K562 (cell line): ENCODE measurements at regions not wholly inside any gene's neighbourhood (a gene's known extent, or its start where the extent isn't known, plus 50 kb on each side); places are given as distances from the start of the nearest gene placed in this dataset.

Experiments used
- ATAC-seq: fragments of 200-7000 bp; cut with Tn5 transposase; 3 replicates; pipeline ENCODE4 v1.9.1; 2020; ENCODE audit warnings: moderate library complexity
- BruUV-seq: library from RNA; stranded (reverse); fragments of 400-500 nt; replicated peaks from 2 replicates; lab custom pipeline; 2021; lab: Mats Ljungman, UMichigan
- CTCF ChIA-PET: fragments of 300-600 bp; formaldehyde crosslinking; extraction: SDS; loops from one replicate; lab custom pipeline; 2021; ENCODE audit warnings: low intra/inter-chr PET ratio; lab: Yijun Ruan, JAX
- POLR2A ChIA-PET: fragments of 300-600, 350-650 bp; sonication (Branson Sonifier 250); formaldehyde crosslinking; extraction: SDS; loops from one replicate; lab custom pipeline; 2021; ENCODE audit warnings: antibody characterized with exemption, inconsistent platforms; lab: Yijun Ruan, JAX
- DNase-seq, 4 experiments: peaks; one replicate each; pipeline versions ENCODE4 v3.0.0 to v3.0.0-alpha.2; 2011 to 2018; ENCODE audit warnings: low spot score in 3 of 4, mixed read lengths in 3 of 4; ENCODE audit errors: extremely low read depth in 1 of 4
- FAIRE-seq: peaks from 2 replicates; lab custom pipeline; 2011; peaks lifted over from hg19 to GRCh38; lab: Jason Lieb, UNC
- H2AFZ ChIP-seq: 2 replicates; pipeline ENCODE4 v1.6.0; 2011; ENCODE audit warnings: low read depth, low read length, control low read depth, inconsistent platforms
- H3K27ac ChIP-seq: fragments of 200-600 bp; 3 replicates; pipeline ENCODE4 v1.8.0; 2011; ENCODE audit warnings: low read depth, mild to moderate bottlenecking, control low read depth, inconsistent platforms, low read length, moderate library complexity, mixed read lengths; ENCODE audit errors: extremely low read depth
- H3K27me3 ChIP-seq, 2 experiments: fragments of 300-600 bp in 1 of 2; 2 replicates in 1 of 2; 3 replicates in 1 of 2; pipeline versions ENCODE4 v1.6.0 to v1.8.0; 2011; ENCODE audit warnings: inconsistent platforms in 2 of 2, low read length in 2 of 2, mild to moderate bottlenecking in 1 of 2, mixed read lengths in 1 of 2, moderate library complexity in 1 of 2; ENCODE audit not compliant: control insufficient read depth in 2 of 2, insufficient read depth in 2 of 2
- H3K36me3 ChIP-seq: fragments of 300-600 bp; 3 replicates; pipeline ENCODE4 v1.8.0; 2011; ENCODE audit warnings: mild to moderate bottlenecking, low read length, inconsistent platforms; ENCODE audit not compliant: control insufficient read depth, insufficient read depth
- H3K4me1 ChIP-seq, 2 experiments: fragments of 200-600 bp in 1 of 2; replicated peaks in 1 of 2; 2 replicates in 1 of 2; 3 replicates in 1 of 2; pipeline versions ENCODE4 v1.5.1 to v1.8.0; 2011; ENCODE audit warnings: inconsistent platforms in 2 of 2, low read length in 2 of 2, mild to moderate bottlenecking in 1 of 2, mixed read lengths in 1 of 2, moderate library complexity in 1 of 2; ENCODE audit not compliant: control insufficient read depth in 2 of 2, insufficient read depth in 2 of 2
- H3K4me2 ChIP-seq: 2 replicates; pipeline ENCODE4 v1.6.1; 2011; ENCODE audit warnings: low read length, control low read depth, inconsistent platforms, mixed read lengths; ENCODE audit not compliant: insufficient read depth
- H3K4me3 ChIP-seq: fragments of 200-600 bp; sonication (generic), shearing (Covaris generic); 2 replicates; pipeline ENCODE4 v1.5.1; 2016; ENCODE audit warnings: control low read depth, inconsistent platforms
- H3K79me2 ChIP-seq: fragments of 200-600 bp; 3 replicates; pipeline ENCODE4 v1.8.0; 2011; ENCODE audit warnings: low read length, inconsistent platforms; ENCODE audit not compliant: control insufficient read depth, insufficient read depth
- H3K9ac ChIP-seq, 2 experiments: 2 replicates each; pipeline versions ENCODE4 v1.6.0 to v1.6.1; 2011; ENCODE audit warnings: low read depth in 2 of 2, low read length in 2 of 2, control low read depth in 1 of 2, inconsistent platforms in 1 of 2, mild to moderate bottlenecking in 1 of 2, mixed read lengths in 1 of 2; ENCODE audit not compliant: insufficient read depth in 1 of 2
- H3K9me1 ChIP-seq: one replicate; pipeline ENCODE4 v1.6.0; 2011; ENCODE audit warnings: inconsistent platforms, mild to moderate bottlenecking, low read length, moderate library complexity; ENCODE audit not compliant: control insufficient read depth, insufficient read depth
- H3K9me3 ChIP-seq: replicated peaks from 2 replicates; pipeline ENCODE4 v1.5.1; 2011; ENCODE audit warnings: low read depth, low read length, inconsistent platforms; ENCODE audit not compliant: control insufficient read depth, insufficient read depth
- H4K20me1 ChIP-seq: replicated peaks from 2 replicates; pipeline ENCODE4 v1.6.1; 2011; ENCODE audit warnings: low read length, inconsistent platforms, mixed read lengths; ENCODE audit not compliant: control insufficient read depth, insufficient read depth
- CBX5 ChIP-seq: IDR thresholded peaks from 2 replicates; pipeline ENCODE4 v1.6.1; 2014; ENCODE audit warnings: low read depth, borderline replicate concordance
- CHD4 ChIP-seq: fragments of 200-600 bp; sonication (generic); IDR thresholded peaks from 3 replicates; pipeline ENCODE4 v1.6.1; 2012; ENCODE audit warnings: low read depth, mild to moderate bottlenecking, mixed read lengths, low read length, inconsistent platforms; ENCODE audit not compliant: insufficient read depth, insufficient replicate concordance, poor library complexity, severe bottlenecking
- DEAF1 ChIP-seq: fragments of 450-650 bp; formaldehyde crosslinking; IDR thresholded peaks from 2 replicates; pipeline ENCODE4 v1.4.0; 2020; ENCODE audit warnings: mild to moderate bottlenecking, moderate library complexity
- ESRRA ChIP-seq: fragments of 450-650 bp; IDR thresholded peaks from 2 replicates; pipeline ENCODE4 v1.6.1; 2014; ENCODE audit warnings: low read depth, mild to moderate bottlenecking, moderate library complexity, borderline replicate concordance
- NONO ChIP-seq, 2 experiments: fragments of 200-400 bp in 1 of 2; fragments of 450-650 bp in 1 of 2; formaldehyde crosslinking in 1 of 2; IDR thresholded peaks; 2 replicates each; pipeline ENCODE4 v1.6.1; 2017; ENCODE audit warnings: low read depth in 2 of 2, mild to moderate bottlenecking in 2 of 2, moderate library complexity in 2 of 2, low read length in 1 of 2
- PHF8 ChIP-seq: fragments of 200-600 bp; sonication (generic); IDR thresholded peaks from 2 replicates; pipeline ENCODE4 v1.6.1; 2012; ENCODE audit warnings: mixed run types, mild to moderate bottlenecking, inconsistent platforms, low read length, moderate library complexity, borderline replicate concordance
- POLR2B ChIP-seq: fragments of 450-650 bp; IDR thresholded peaks from 2 replicates; pipeline ENCODE4 v1.6.1; 2018; ENCODE audit warnings: low read depth; ENCODE audit not compliant: partially characterized antibody
- RB1 ChIP-seq: fragments of 450-650 bp; IDR thresholded peaks from 2 replicates; pipeline ENCODE4 v1.6.1; 2017; ENCODE audit warnings: low read depth, mild to moderate bottlenecking
- SMARCE1 ChIP-seq: fragments of 450-650 bp; IDR thresholded peaks from 2 replicates; pipeline ENCODE4 v1.7.1; 2016; ENCODE audit warnings: mild to moderate bottlenecking
- ZNF740 ChIP-seq, 3 experiments: fragments of 200-800 bp in 1 of 3; sonication (Bioruptor generic) in 1 of 3; sonication (generic) in 1 of 3; formaldehyde crosslinking in 1 of 3; IDR thresholded peaks; 2 replicates each; pipeline versions ENCODE4 v1.6.1 to v1.8.0; 2016 to 2022; ENCODE audit warnings: mild to moderate bottlenecking in 2 of 3, missing compliant biosample characterization in 2 of 3, missing genetic modification characterization in 2 of 3, missing genetic modification reagents in 1 of 3
- WGBS: fragments of 100-300 bp; shearing (Covaris generic); methylation state at CpG from one replicate; pipeline ENCODE4 v1.1.6; 2016; ENCODE audit warnings: low coverage, mixed read lengths; ENCODE audit not compliant: insufficient coverage; ENCODE audit errors: missing lambda C conversion rate; 5-methylcytosine and 5-hydroxymethylcytosine counted together
- in situ Hi-C: fragments of 300-500 bp; cut with MboI; formaldehyde crosslinking; loops from 4 replicates; pipeline ENCODE4 v1.15.0; 2018; ENCODE audit warnings: inconsistent platforms, mixed read lengths
- intact Hi-C: fragments of 100-400 bp; cut with micrococcal nuclease; formaldehyde crosslinking; loops from 2 replicates; pipeline ENCODE4 v1.14.2; 2022
- TF ChIP-seq, protein P1 (sequence below), 2 experiments: fragments of 450-650 bp in 1 of 2; sonication (generic) in 1 of 2; formaldehyde crosslinking in 1 of 2; IDR thresholded peaks in 1 of 2; conservative IDR thresholded peaks in 1 of 2; 2 replicates each; pipeline versions ENCODE4 v1.6.1 to v1.8.1; 2016 to 2023; ENCODE audit warnings: mild to moderate bottlenecking in 2 of 2, moderate library complexity in 2 of 2, inconsistent platforms in 1 of 2, missing genetic modification reagents in 1 of 2

DNA sequence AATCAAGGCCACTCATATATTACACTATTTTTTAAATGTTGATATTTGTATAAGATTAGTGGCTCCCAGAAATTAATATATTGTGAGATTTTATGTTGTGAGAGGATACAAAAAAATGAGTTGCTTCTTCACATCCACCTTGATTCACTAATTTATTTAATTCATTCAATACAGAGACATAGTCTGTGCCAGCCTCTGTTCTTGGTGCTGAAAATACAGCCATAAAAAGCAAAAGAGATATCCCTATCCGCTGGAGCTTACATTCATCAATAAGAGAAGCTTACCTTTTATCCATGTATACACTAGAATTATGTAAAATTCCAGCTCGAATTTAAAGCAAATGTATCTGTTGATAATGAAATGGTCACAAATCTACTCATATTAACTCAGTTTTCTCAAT is 92.2 kb upstream of the GABRG2 start:
- no peaks in the 10 kb centered on the region for H3K4me1 ChIP-seq
- no peaks in the 10 kb centered on the region for H3K9me1 ChIP-seq
- H3K36me3 ChIP-seq = no peaks in the 10 kb centered on the region
- no peaks in the 10 kb centered on the region for H4K20me1 ChIP-seq
- BruUV-seq = no TSS peak
- intact Hi-C loops = no loop called here
- H3K9ac ChIP-seq = no peak overlapping the region
- no peaks in the 10 kb centered on the region for H3K79me2 ChIP-seq
- in situ Hi-C loops = no loop called here
- H3K9me3 ChIP-seq = no peaks in the 10 kb centered on the region
- FAIRE-seq = no peak
- H3K27ac ChIP-seq = no peak overlapping the region
- WGBS = 0% methylated on average over 2 of the region's 2 CpGs
- no peaks in the 10 kb centered on the region for H3K27me3 ChIP-seq
- no peak for DNase-seq
- no peak for TF ChIP-seq ZNF740 (CRISPR knock-in tag; IDR thresholded peaks at IDR 0.05)
- TF ChIP-seq ZNF740 (tag; IDR thresholded peaks at IDR 0.05) = no peak
- ATAC-seq = no peak
- no peak overlapping the region for H2AFZ ChIP-seq
- ChIA-PET CTCF (no interaction called here), POLR2A (no interaction called here)
- H3K4me3 ChIP-seq = no peak overlapping the region
- no peak overlapping the region for H3K4me2 ChIP-seq

DNA sequence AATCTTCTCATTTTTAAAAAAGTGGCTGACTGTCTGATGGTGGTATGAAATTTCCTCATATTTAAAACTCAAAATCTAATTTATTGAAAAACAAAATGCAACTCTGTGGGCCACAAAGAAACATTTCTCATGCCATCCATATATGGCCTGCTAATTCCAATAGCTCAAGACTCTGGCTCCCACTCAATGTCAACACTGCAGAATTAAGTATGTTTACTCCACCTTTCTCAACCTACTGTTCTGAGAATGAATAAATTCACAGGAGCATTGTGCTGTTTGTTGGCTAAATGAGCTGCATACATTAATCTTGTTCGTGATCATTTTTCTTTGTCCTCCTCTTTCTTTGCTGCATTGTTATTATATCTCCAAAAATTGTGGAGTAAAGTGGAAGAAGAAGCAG is 79.5 kb upstream of the GABRG2 start:
- DNase-seq (no peak), ATAC-seq (no peak), FAIRE-seq (no peak)
- no peak overlapping the region for H3K4me3 ChIP-seq
- no TSS peak for BruUV-seq
- H3K4me2 ChIP-seq = no peak overlapping the region
- H2AFZ ChIP-seq = no peak overlapping the region
- in situ Hi-C loops = no loop called here
- intact Hi-C loops = no loop called here
- no peaks in the 10 kb centered on the region for H3K79me2 ChIP-seq
- ChIA-PET POLR2A (no interaction called here), CTCF (no interaction called here)
- H3K27me3 ChIP-seq = no peaks in the 10 kb centered on the region
- H3K9me3 ChIP-seq = no peaks in the 10 kb centered on the region
- no peak overlapping the region for H3K27ac ChIP-seq
- no peaks in the 10 kb centered on the region for H3K36me3 ChIP-seq
- H3K9me1 ChIP-seq = no peaks in the 10 kb centered on the region
- no peaks in the 10 kb centered on the region for H4K20me1 ChIP-seq
- H3K4me1 ChIP-seq = no peaks in the 10 kb centered on the region
- WGBS = 0% methylated on average over 1 of the region's 1 CpG
- H3K9ac ChIP-seq = no peak overlapping the region
- no peak for TF ChIP-seq POLR2B
- TF ChIP-seq RB1 = no peak
- no peak for TF ChIP-seq NONO (IDR thresholded peaks at IDR 0.05; ENCODE audit: low read depth in 2 of 2, low read length in 1 of 2)
- TF ChIP-seq PHF8 = no peak
- TF ChIP-seq CBX5 = no peak
- TF ChIP-seq DEAF1 (CRISPR knock-in tag) = no peak
- TF ChIP-seq, protein P1, sequence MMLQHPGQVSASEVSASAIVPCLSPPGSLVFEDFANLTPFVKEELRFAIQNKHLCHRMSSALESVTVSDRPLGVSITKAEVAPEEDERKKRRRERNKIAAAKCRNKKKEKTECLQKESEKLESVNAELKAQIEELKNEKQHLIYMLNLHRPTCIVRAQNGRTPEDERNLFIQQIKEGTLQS (IDR thresholded peaks at IDR 0.05) = no peak
- TF ChIP-seq, protein P1 (CRISPR knock-in tag; conservative IDR thresholded peaks at IDR 0.05) = no peak
- TF ChIP-seq ESRRA = no peak
- TF ChIP-seq SMARCE1 = no peak
- TF ChIP-seq CHD4 = no peak
